CD4-positive, alpha-beta memory T cell (primary cell): ENCODE measurements at regions not wholly inside any gene's neighbourhood (a gene's known extent, or its start where the extent isn't known, plus 50 kb on each side); places are given as distances from the start of the nearest gene placed in this dataset.

ENCODE experiments used
- CTCF ChIA-PET: fragments of 350-600 bp; sonication (Branson Sonifier 250); formaldehyde crosslinking; loops from one replicate; lab custom pipeline; 2021; ENCODE audit warnings: inconsistent platforms; ENCODE audit not compliant: partially characterized antibody; lab: Charles Lee
- POLR2A ChIA-PET: fragments of 350-600 bp; sonication (Branson Sonifier 250); formaldehyde crosslinking; loops from one replicate; lab custom pipeline; 2021; ENCODE audit not compliant: partially characterized antibody; lab: Charles Lee
- DNase-seq, 5 donors: peaks; one replicate each; pipeline versions ENCODE4 v3.0.0 to v3.0.0-alpha.2; 2020 to 2022; ENCODE audit warnings: mixed read lengths in 1 of 5
- H3K27ac ChIP-seq: one replicate; pipeline ENCODE4 v1.7.0; 2013; ENCODE audit warnings: low read depth, low read length
- H3K27me3 ChIP-seq: 2 replicates; pipeline ENCODE4 v1.7.0; 2013; ENCODE audit warnings: mild to moderate bottlenecking, low read length, moderate library complexity; ENCODE audit not compliant: insufficient read depth
- H3K36me3 ChIP-seq: 2 replicates; pipeline ENCODE4 v1.7.0; 2013; ENCODE audit warnings: mild to moderate bottlenecking, low read length, moderate library complexity; ENCODE audit not compliant: insufficient read depth
- H3K4me1 ChIP-seq: 2 replicates; pipeline ENCODE4 v1.7.0; 2013; ENCODE audit warnings: mild to moderate bottlenecking, low read length, moderate library complexity; ENCODE audit not compliant: insufficient read depth
- H3K4me3 ChIP-seq, 2 donors: one replicate each; pipeline ENCODE4 v1.7.0; 2013; ENCODE audit warnings: low read length in 2 of 2, mild to moderate bottlenecking in 1 of 2
- H3K9me3 ChIP-seq, 2 donors: one replicate each; pipeline ENCODE4 v1.7.0; 2013; ENCODE audit warnings: low read length in 2 of 2, control low read depth in 1 of 2; ENCODE audit not compliant: control insufficient read depth in 1 of 2
- H3K27ac Mint-ChIP-seq, 7 donors: one replicate each; pipeline ENCODE4 v1.8.0; 2020 to 2021; ENCODE audit warnings: mixed read lengths in 7 of 7, mild to moderate bottlenecking in 6 of 7, inconsistent platforms in 3 of 7, moderate library complexity in 3 of 7
- H3K27me3 Mint-ChIP-seq, 2 donors: one replicate each; pipeline ENCODE4 v1.8.0; 2020 to 2021; ENCODE audit warnings: mixed read lengths in 2 of 2
- H3K36me3 Mint-ChIP-seq, 2 donors: one replicate each; pipeline ENCODE4 v1.8.0; 2020 to 2021; ENCODE audit warnings: mixed read lengths in 2 of 2, inconsistent platforms in 1 of 2, mild to moderate bottlenecking in 1 of 2
- H3K4me1 Mint-ChIP-seq, 4 donors: one replicate each; pipeline ENCODE4 v1.8.0; 2020 to 2021; ENCODE audit warnings: mixed read lengths in 4 of 4, mild to moderate bottlenecking in 1 of 4
- H3K4me3 Mint-ChIP-seq, 8 donors: one replicate each; pipeline ENCODE4 v1.8.0; 2020 to 2021; ENCODE audit warnings: mixed read lengths in 8 of 8, mild to moderate bottlenecking in 7 of 8, moderate library complexity in 6 of 8, inconsistent platforms in 3 of 8
- H3K9me3 Mint-ChIP-seq, 8 donors: one replicate each; pipeline ENCODE4 v1.8.0; 2020 to 2021; ENCODE audit warnings: mixed read lengths in 8 of 8, mild to moderate bottlenecking in 5 of 8, inconsistent platforms in 3 of 8, moderate library complexity in 1 of 8
- intact Hi-C: fragments of 100-400 bp; cut with micrococcal nuclease; formaldehyde crosslinking; loops from one replicate; pipeline ENCODE4 v1.15.1; 2023

DNA sequence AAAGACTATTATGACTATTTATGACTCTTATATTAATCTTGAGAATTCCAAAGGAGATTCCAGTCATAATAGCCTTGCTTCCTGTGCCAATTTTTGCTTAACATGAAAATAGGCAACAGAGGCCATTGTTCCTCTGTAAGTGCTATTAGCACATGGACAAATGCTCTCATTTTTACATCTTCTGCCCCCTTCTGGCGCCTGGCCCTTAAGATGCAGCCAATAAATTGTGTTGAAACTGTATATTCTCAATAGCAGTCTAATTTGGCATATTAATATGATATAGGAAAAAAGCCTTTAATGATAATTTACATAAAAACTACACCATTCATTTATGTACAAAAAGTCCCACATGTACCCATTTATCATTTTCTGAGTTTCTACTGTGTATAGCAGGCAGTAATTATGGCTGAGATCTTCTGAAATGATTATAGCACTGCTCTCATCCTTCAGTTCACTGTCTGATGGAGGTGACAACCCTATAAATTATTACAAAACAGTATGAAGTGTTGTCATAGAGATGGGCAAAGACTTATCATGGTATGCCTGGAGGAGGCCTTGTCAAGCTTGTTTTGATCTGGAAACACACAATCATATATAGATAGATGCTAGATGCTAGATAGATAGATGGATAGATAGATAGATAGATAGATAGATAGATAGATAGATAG lies 613.3 kb downstream of the TSN start:
- H3K4me1 ChIP-seq, result no peaks in the 10 kb centered on the region
- H3K4me3 ChIP-seq, result no peak overlapping the region
- DNase-seq, result no peak
- Mint-ChIP-seq H3K9me3 (peaks cover 2 to 17% (median 6%) of the 10 kb centered on the region in 8 donors), H3K4me1 (no peaks in the 10 kb centered on the region), H3K27ac (no peak overlapping the region), H3K36me3 (no peaks in the 10 kb centered on the region), H3K27me3 (no peaks in the 10 kb centered on the region), H3K4me3 (no peak overlapping the region)
- ChIA-PET POLR2A (no interaction called here), CTCF (no interaction called here)
- no peak overlapping the region for H3K27ac ChIP-seq
- H3K27me3 ChIP-seq, result no peaks in the 10 kb centered on the region
- H3K36me3 ChIP-seq, result no peaks in the 10 kb centered on the region
- intact Hi-C loops, result no loop called here
- H3K9me3 ChIP-seq, result no peaks in the 10 kb centered on the region

DNA sequence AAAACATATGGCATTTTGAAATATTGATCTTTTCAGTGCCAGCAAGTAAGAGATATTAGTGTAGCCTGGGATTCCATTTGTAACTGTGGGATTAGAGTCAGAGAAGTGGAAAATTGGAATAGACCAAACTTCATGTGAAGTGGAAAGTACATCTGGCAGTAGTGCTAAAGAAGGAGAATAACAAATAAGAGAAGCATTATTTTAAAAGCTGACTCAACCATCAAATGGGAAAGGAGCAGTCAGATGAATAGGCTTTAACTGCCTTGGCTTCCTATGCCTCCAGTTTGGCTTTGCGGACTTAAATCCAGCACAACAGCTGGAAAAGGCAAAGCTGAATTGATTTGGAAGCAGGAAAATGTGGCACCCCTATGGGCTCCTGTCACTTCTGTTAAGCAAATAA lies 623.1 kb downstream of the TSN start:
- Histone ChIP-seq H3K27me3 (no peaks in the 10 kb centered on the region), H3K9me3 (no peaks in the 10 kb centered on the region), H3K4me3 (no peak overlapping the region), H3K36me3 (no peaks in the 10 kb centered on the region), H3K4me1 (no peaks in the 10 kb centered on the region), H3K27ac (no peak overlapping the region)
- H3K27ac Mint-ChIP-seq, result no peak overlapping the region
- intact Hi-C loops, result no loop called here
- H3K4me1 Mint-ChIP-seq, result no peaks in the 10 kb centered on the region
- no peak for DNase-seq
- POLR2A ChIA-PET, result no interaction called here
- H3K36me3 Mint-ChIP-seq, result no peaks in the 10 kb centered on the region
- CTCF ChIA-PET, result no interaction called here
- no peak overlapping the region for H3K4me3 Mint-ChIP-seq
- no peaks in the 10 kb centered on the region for H3K27me3 Mint-ChIP-seq
- peaks cover 0 to 5% (median under 1%) of the 10 kb centered on the region in 8 donors for H3K9me3 Mint-ChIP-seq

DNA sequence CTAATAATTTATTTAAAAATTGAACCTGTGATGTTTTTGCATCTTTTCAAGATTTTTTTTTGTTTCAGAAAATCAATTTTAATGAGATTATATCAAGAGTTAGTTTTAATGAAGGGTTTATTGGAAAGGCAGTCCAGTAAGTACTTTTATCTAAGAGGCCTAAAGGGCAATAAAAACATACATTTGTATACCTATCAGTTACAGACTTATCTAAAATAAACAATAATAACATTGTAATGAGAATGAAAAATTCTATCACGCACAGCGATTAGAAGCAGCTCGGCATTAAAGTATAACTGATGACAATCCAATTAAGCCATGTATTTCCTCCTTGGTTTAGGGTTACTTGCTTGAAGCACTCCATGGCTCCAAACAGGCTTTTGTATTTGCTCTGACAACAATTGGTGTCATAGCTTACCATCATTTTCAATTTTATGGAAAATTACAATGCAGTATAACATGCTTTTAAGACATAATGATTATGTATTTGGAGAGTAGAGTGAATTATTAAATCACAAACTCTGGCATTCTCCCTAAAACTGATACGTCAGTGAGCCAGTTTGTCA lies 629.4 kb downstream of the TSN start:
- no peaks in the 10 kb centered on the region for H3K27me3 Mint-ChIP-seq
- intact Hi-C loops, result no loop called here
- H3K4me3 Mint-ChIP-seq, result no peak overlapping the region
- Histone ChIP-seq H3K36me3 (no peaks in the 10 kb centered on the region), H3K27ac (no peak overlapping the region), H3K4me1 (no peaks in the 10 kb centered on the region), H3K4me3 (no peak overlapping the region), H3K9me3 (no peaks in the 10 kb centered on the region), H3K27me3 (no peaks in the 10 kb centered on the region)
- H3K27ac Mint-ChIP-seq, result no peak overlapping the region
- ChIA-PET POLR2A (no interaction called here), CTCF (no interaction called here)
- peaks cover 6 to 26% (median 8%) of the 10 kb centered on the region in 8 donors for H3K9me3 Mint-ChIP-seq
- H3K36me3 Mint-ChIP-seq, result no peaks in the 10 kb centered on the region
- no peaks in the 10 kb centered on the region for H3K4me1 Mint-ChIP-seq
- DNase-seq, result no peak

DNA sequence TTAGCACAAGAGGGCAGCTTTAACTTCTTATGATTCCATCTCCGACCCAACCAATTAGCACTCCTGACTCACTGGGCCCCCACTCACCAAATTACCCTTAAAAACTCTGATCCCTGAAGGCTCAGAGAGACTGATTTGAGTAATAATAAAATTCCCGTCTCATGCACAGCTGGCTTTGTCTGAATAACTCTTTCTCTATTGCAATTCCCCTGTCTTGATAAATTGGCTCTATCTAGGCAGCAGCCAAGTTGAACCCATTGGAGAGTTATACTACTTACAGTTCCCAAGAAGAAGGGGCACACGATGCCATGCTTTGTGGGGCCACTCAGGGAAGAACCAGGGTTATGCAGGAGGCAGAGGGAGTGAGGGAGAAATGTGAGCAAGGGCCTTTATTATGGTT lies 632.8 kb downstream of the TSN start:
- intact Hi-C loops, result no loop called here
- Histone ChIP-seq H3K27me3 (no peaks in the 10 kb centered on the region), H3K27ac (no peak overlapping the region), H3K36me3 (no peaks in the 10 kb centered on the region), H3K9me3 (no peaks in the 10 kb centered on the region), H3K4me1 (no peaks in the 10 kb centered on the region), H3K4me3 (no peak overlapping the region)
- POLR2A ChIA-PET, result no interaction called here
- Mint-ChIP-seq H3K27ac (no peak overlapping the region), H3K36me3 (no peaks in the 10 kb centered on the region), H3K4me1 (no peaks in the 10 kb centered on the region), H3K27me3 (no peaks in the 10 kb centered on the region), H3K4me3 (no peak overlapping the region), H3K9me3 (peaks cover 6 to 26% (median 8%) of the 10 kb centered on the region in 8 donors)
- DNase-seq, result no peak
- CTCF ChIA-PET, result no interaction called here

DNA sequence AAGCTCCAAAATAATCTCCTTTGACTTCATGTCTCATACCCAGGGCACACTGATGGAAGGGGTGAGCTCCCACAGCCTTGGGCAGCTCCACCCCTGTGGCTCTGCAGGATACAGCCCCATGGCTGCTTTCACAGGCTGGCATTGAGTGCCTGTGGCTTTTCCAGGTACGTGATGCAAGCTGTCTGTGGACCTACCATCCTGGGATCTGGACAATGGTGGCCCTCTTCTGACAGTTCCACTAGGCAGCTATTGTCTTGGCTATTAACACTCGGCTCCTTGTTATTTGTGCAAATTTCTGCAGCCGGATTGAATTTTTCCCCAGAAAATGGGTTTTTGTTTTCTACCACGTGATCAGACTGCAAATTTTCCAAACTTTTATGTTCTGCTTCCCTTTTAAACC lies 634.2 kb downstream of the TSN start:
- Mint-ChIP-seq H3K27ac (no peak overlapping the region), H3K27me3 (no peaks in the 10 kb centered on the region), H3K36me3 (no peaks in the 10 kb centered on the region), H3K4me3 (no peak overlapping the region), H3K4me1 (no peaks in the 10 kb centered on the region), H3K9me3 (peaks cover 6 to 26% (median 8%) of the 10 kb centered on the region in 8 donors)
- CTCF ChIA-PET, result no interaction called here
- intact Hi-C loops, result no loop called here
- Histone ChIP-seq H3K27me3 (no peaks in the 10 kb centered on the region), H3K4me3 (no peak overlapping the region), H3K9me3 (no peaks in the 10 kb centered on the region), H3K36me3 (no peaks in the 10 kb centered on the region), H3K4me1 (no peaks in the 10 kb centered on the region), H3K27ac (no peak overlapping the region)
- POLR2A ChIA-PET, result no interaction called here
- no peak for DNase-seq

DNA sequence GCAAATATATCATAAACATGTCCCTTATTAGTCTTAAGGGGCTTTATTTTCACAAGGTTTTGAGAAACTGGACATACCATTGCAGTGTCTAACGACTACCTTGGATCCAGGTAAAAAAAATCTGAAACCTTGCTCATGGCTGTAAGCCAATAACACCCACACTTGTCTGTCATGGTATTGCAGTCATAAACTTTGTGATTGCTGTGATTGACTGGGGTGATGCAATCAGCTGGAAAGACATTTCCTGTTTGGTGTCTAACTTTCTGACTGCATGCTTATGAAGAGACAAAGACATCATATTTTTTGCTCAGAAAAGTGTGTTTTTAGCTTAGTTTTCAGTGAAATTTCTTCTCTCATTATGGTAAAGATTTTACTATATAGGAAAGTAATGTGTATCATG lies 635.0 kb downstream of the TSN start:
- no peaks in the 10 kb centered on the region for H3K4me1 Mint-ChIP-seq
- no peaks in the 10 kb centered on the region for H3K27me3 ChIP-seq
- no peaks in the 10 kb centered on the region for H3K36me3 ChIP-seq
- H3K27me3 Mint-ChIP-seq, result no peaks in the 10 kb centered on the region
- no peaks in the 10 kb centered on the region for H3K36me3 Mint-ChIP-seq
- H3K4me3 Mint-ChIP-seq, result no peak overlapping the region
- POLR2A ChIA-PET, result no interaction called here
- H3K27ac ChIP-seq, result no peak overlapping the region
- no peak overlapping the region for H3K27ac Mint-ChIP-seq
- CTCF ChIA-PET, result no interaction called here
- no peaks in the 10 kb centered on the region for H3K9me3 ChIP-seq
- DNase-seq, result no peak
- no peak overlapping the region for H3K4me3 ChIP-seq
- intact Hi-C loops, result no loop called here
- no peaks in the 10 kb centered on the region for H3K4me1 ChIP-seq
- peaks cover 6 to 26% (median 8%) of the 10 kb centered on the region in 8 donors for H3K9me3 Mint-ChIP-seq

DNA sequence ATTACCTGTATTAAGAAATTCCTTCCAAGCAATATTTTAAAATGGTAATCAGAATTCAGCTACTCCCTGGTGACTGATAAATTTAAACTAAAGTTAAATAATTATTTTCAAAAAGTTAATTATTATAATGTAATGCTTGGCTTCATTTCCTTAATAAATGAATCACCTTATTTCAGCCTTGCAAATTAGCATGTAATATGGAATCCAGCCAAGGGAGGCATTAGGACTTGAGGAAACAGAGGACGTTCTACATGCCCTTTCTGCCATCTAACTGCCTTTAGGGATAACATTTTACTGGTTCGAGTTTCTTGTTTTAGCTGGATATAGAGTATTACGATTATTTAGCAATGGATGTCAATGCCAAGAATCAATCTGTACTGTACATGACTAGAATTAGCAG lies 636.3 kb downstream of the TSN start:
- Histone ChIP-seq H3K4me3 (no peak overlapping the region), H3K36me3 (no peaks in the 10 kb centered on the region), H3K27ac (no peak overlapping the region), H3K4me1 (no peaks in the 10 kb centered on the region), H3K27me3 (no peaks in the 10 kb centered on the region), H3K9me3 (no peaks in the 10 kb centered on the region)
- Mint-ChIP-seq H3K27ac (no peak overlapping the region), H3K4me3 (no peak overlapping the region), H3K4me1 (no peaks in the 10 kb centered on the region), H3K36me3 (no peaks in the 10 kb centered on the region), H3K9me3 (peaks cover 6 to 20% (median 8%) of the 10 kb centered on the region in 8 donors), H3K27me3 (no peaks in the 10 kb centered on the region)
- no peak for DNase-seq
- intact Hi-C loops, result no loop called here
- POLR2A ChIA-PET, result no interaction called here
- CTCF ChIA-PET, result no interaction called here
